SK-N-SH (cell line): ENCODE measurements at regions not wholly inside any gene's neighbourhood (a gene's known extent, or its start where the extent isn't known, plus 50 kb on each side); places are given as distances from the start of the nearest gene placed in this dataset.
A peak's percentile ranks its signal among the peaks of the same experiment; 100 is the strongest.

ENCODE experiments used
- CTCF ChIA-PET: fragments of 300-600, 350-600 bp; formaldehyde crosslinking; extraction: SDS; loops from one replicate; lab custom pipeline; 2021; lab: Yijun Ruan, JAX
- POLR2A ChIA-PET: fragments of 350-600 bp; sonication (Branson Sonifier 250); formaldehyde crosslinking; extraction: SDS; loops from one replicate; lab custom pipeline; 2020; ENCODE audit warnings: antibody characterized with exemption, inconsistent platforms; lab: Yijun Ruan, JAX
- DNase-seq: peaks from one replicate; pipeline ENCODE4 v3.0.0; 2012
- H2AFZ ChIP-seq: fragments of 200-600 bp; sonication (generic); 2 replicates; pipeline ENCODE4 v1.8.1; 2016; ENCODE audit warnings: antibody characterized with exemption, mild to moderate bottlenecking, low read depth
- H3F3A ChIP-seq: fragments of 200-600 bp; sonication (generic); replicated peaks from 2 replicates; pipeline ENCODE3; 2016; ENCODE audit warnings: antibody characterized with exemption, mild to moderate bottlenecking; ENCODE audit not compliant: insufficient read depth
- H3K27ac ChIP-seq, 2 experiments: fragments of 200-500 bp in 1 of 2; fragments of 200-600 bp in 1 of 2; sonication (Bioruptor generic) in 1 of 2; sonication (generic), shearing (Covaris generic) in 1 of 2; 2 replicates each; pipeline versions ENCODE4 v1.5.1 to v1.6.1; 2014 to 2016; ENCODE audit warnings: low read depth in 2 of 2, inconsistent platforms in 1 of 2, low read length in 1 of 2, mild to moderate bottlenecking in 1 of 2, mixed read lengths in 1 of 2
- H3K27me3 ChIP-seq: fragments of 200-600 bp; sonication (generic), shearing (Covaris generic); 2 replicates; pipeline ENCODE4 v1.6.1; 2016; ENCODE audit warnings: mixed run types; ENCODE audit not compliant: insufficient read depth
- H3K36me3 ChIP-seq, 2 experiments: fragments of 200-500 bp in 1 of 2; fragments of 200-600 bp in 1 of 2; sonication (Bioruptor generic) in 1 of 2; sonication (generic) in 1 of 2; replicated peaks in 1 of 2; 2 replicates each; pipeline versions ENCODE3 to v1.5.1; 2014 to 2016; ENCODE audit warnings: low read length in 1 of 2, mild to moderate bottlenecking in 1 of 2; ENCODE audit not compliant: insufficient read depth in 2 of 2, control insufficient read depth in 1 of 2
- H3K4me1 ChIP-seq, 2 experiments: fragments of 200-500 bp in 1 of 2; fragments of 200-600 bp in 1 of 2; sonication (Bioruptor generic) in 1 of 2; sonication (generic), shearing (Covaris generic) in 1 of 2; 2 replicates each; pipeline versions ENCODE4 v1.5.1 to v1.6.1; 2014 to 2016; ENCODE audit warnings: low read depth in 1 of 2, low read length in 1 of 2, mixed run types in 1 of 2; ENCODE audit not compliant: insufficient read depth in 2 of 2, control insufficient read depth in 1 of 2
- H3K4me2 ChIP-seq: fragments of 200-600 bp; sonication (generic), shearing (Covaris generic); 2 replicates; pipeline ENCODE4 v1.6.1; 2017; ENCODE audit warnings: mixed run types
- H3K4me3 ChIP-seq, 2 experiments: fragments of 200-500 bp in 1 of 2; fragments of 200-600 bp in 1 of 2; sonication (Bioruptor generic) in 1 of 2; sonication (generic), shearing (Covaris generic) in 1 of 2; 2 replicates each; pipeline versions ENCODE4 v1.5.1 to v1.8.1; 2014 to 2016; ENCODE audit warnings: low read depth in 2 of 2, inconsistent platforms in 1 of 2, low read length in 1 of 2, mild to moderate bottlenecking in 1 of 2, mixed read lengths in 1 of 2, moderate library complexity in 1 of 2
- H3K79me2 ChIP-seq: fragments of 200-600 bp; sonication (generic); 2 replicates; pipeline ENCODE4 v1.8.1; 2017; ENCODE audit warnings: mild to moderate bottlenecking; ENCODE audit not compliant: insufficient read depth
- H3K9ac ChIP-seq: fragments of 200-600 bp; sonication (generic); 2 replicates; pipeline ENCODE4 v1.6.1; 2017; ENCODE audit warnings: mixed run types
- H3K9me2 ChIP-seq: fragments of 200-600 bp; sonication (generic); 2 replicates; pipeline ENCODE4 v1.6.1; 2017; ENCODE audit warnings: mixed run types
- H3K9me3 ChIP-seq: fragments of 200-600 bp; sonication (generic); 2 replicates; pipeline ENCODE4 v1.6.1; 2017; ENCODE audit warnings: mixed run types, mild to moderate bottlenecking, moderate library complexity
- H4K20me1 ChIP-seq: fragments of 200-600 bp; sonication (generic); 2 replicates; pipeline ENCODE4 v1.6.1; 2017; ENCODE audit warnings: mild to moderate bottlenecking, mixed run types; ENCODE audit not compliant: insufficient read depth
- CTCF ChIP-seq: fragments of 200-600 bp; sonication (generic); IDR thresholded peaks from 2 replicates; pipeline ENCODE4 v1.6.1; 2017; ENCODE audit warnings: antibody characterized with exemption, mild to moderate bottlenecking, moderate library complexity
- FOSL2 ChIP-seq: IDR thresholded peaks from 2 replicates; pipeline ENCODE4 v1.4.0; 2012; ENCODE audit warnings: low read depth, mild to moderate bottlenecking, moderate library complexity, borderline replicate concordance
- GABPA ChIP-seq: IDR thresholded peaks from 2 replicates; pipeline ENCODE4 v1.4.0; 2012; ENCODE audit warnings: low read depth, mild to moderate bottlenecking
- JUND ChIP-seq: IDR thresholded peaks from 2 replicates; pipeline ENCODE4 v1.4.0; 2012
- NRF1 ChIP-seq: IDR thresholded peaks from 2 replicates; pipeline ENCODE4 v1.6.1; 2012; ENCODE audit warnings: low read depth, mild to moderate bottlenecking, low read length
- PBX3 ChIP-seq: IDR thresholded peaks from 2 replicates; pipeline ENCODE4; 2012
- TCF12 ChIP-seq: IDR thresholded peaks from 2 replicates; pipeline ENCODE4 v1.4.0; 2012
- YY1 ChIP-seq: IDR thresholded peaks from 2 replicates; pipeline ENCODE4 v1.4.0; 2012; ENCODE audit warnings: low read depth, mild to moderate bottlenecking
- WGBS: methylation state at CpG from one replicate; pipeline ENCODE4 v1.1.6; 2017; ENCODE audit warnings: low lambda C conversion rate; 5-methylcytosine and 5-hydroxymethylcytosine counted together

- POLR2A ChIA-PET, result no interaction called here
- Histone ChIP-seq H3K4me3 (no peak overlapping the region), H3K4me1 (no peaks in the 10 kb centered on the region; a peak in 1 of 4 replicates), H3F3A (no peaks in the 10 kb centered on the region), H3K9me3 (no peaks in the 10 kb centered on the region), H4K20me1 (no peaks in the 10 kb centered on the region), H2AFZ (no peak overlapping the region), H3K4me2 (no peak overlapping the region), H3K9me2 (no peaks in the 10 kb centered on the region), H3K27me3 (no peaks in the 10 kb centered on the region), H3K27ac (peak overlapping the region in 1 of 2 experiments; percentile 44; a peak in 2 of 4 replicates), H3K9ac (no peak overlapping the region), H3K79me2 (no peaks in the 10 kb centered on the region), H3K36me3 (no peaks in the 10 kb centered on the region)
- TF ChIP-seq FOSL2, result no peak
- TF ChIP-seq JUND, result no peak
- no peak for TF ChIP-seq GABPA
- TF ChIP-seq PBX3, result no peak
- WGBS, result 50% methylated on average over 8 of the region's 8 CpGs
- no peak for DNase-seq
- CTCF ChIA-PET, result interaction anchor here (0.7 to 1.2 kb wide), 2 partner anchors 10 to 290 kb away, joined by 3 to 5 read pairs; no protein-coding TSS in a partner anchor
Observed at GRCh38 chr20:48015141-48015910, 230.0 kb upstream of the SULF2 start.

- Histone ChIP-seq H4K20me1 (no peaks in the 10 kb centered on the region), H3K36me3 (no peaks in the 10 kb centered on the region), H3F3A (no peaks in the 10 kb centered on the region), H2AFZ (no peak overlapping the region), H3K4me3 (no peak overlapping the region), H3K27me3 (no peaks in the 10 kb centered on the region), H3K4me1 (no peaks in the 10 kb centered on the region), H3K79me2 (no peaks in the 10 kb centered on the region)
- CTCF ChIA-PET, result interaction anchor here (1.4 kb wide), 1 partner anchor 11 kb away, joined by 3 read pairs; no protein-coding TSS in a partner anchor
- TF ChIP-seq YY1 (0 out of 2 replicates have a peak, but pooled peaks have one; percentile 38), TCF12 (0 out of 2 replicates have a peak, but pooled peaks have one; percentile 18), CTCF (peak; percentile 33; the same call in 1 of the 2 replicates), NRF1 (no peak)
- TF ChIP-seq, all 33 proteins: peak for 3
- 0% methylated on average over 2 of the region's 2 CpGs for WGBS
- Histone ChIP-seq H3K27ac (peak overlapping the region in 1 of 2 experiments; percentile 38; a peak in 1 of 4 replicates), H3K9me3 (no peaks in the 10 kb centered on the region), H3K9ac (no peak overlapping the region), H3K9me2 (no peaks in the 10 kb centered on the region), H3K4me2 (no peak overlapping the region)
- POLR2A ChIA-PET, result no interaction called here
- peak; percentile 27 for DNase-seq
Observed at GRCh38 chr20:48012401-48012974, 227.2 kb upstream of the SULF2 start.
